OCI-LY3 (cell line): ENCODE measurements at regions not wholly inside any gene's neighbourhood (a gene's known extent, or its start where the extent isn't known, plus 50 kb on each side); places are given as distances from the start of the nearest gene placed in this dataset.

ENCODE experiments used
- EZH2phosphoT487 ChIP-seq: fragments of 200-600 bp; shearing (Covaris generic); IDR thresholded peaks from 2 replicates; pipeline ENCODE4 v1.6.1; 2018; ENCODE audit warnings: antibody characterized with exemption, mixed run types, low read depth
- TF ChIP-seq, protein P1 (sequence below): fragments of 200-600, 300-600 bp; sonication (generic); IDR thresholded peaks from 2 replicates; pipeline ENCODE4 v1.5.1; 2014; ENCODE audit warnings: antibody characterized with exemption, low read length, low read depth

GRCh38 chr6:113018351-113019151 lies 671.4 kb downstream of the RFPL4B start:
- TF ChIP-seq, protein P1, sequence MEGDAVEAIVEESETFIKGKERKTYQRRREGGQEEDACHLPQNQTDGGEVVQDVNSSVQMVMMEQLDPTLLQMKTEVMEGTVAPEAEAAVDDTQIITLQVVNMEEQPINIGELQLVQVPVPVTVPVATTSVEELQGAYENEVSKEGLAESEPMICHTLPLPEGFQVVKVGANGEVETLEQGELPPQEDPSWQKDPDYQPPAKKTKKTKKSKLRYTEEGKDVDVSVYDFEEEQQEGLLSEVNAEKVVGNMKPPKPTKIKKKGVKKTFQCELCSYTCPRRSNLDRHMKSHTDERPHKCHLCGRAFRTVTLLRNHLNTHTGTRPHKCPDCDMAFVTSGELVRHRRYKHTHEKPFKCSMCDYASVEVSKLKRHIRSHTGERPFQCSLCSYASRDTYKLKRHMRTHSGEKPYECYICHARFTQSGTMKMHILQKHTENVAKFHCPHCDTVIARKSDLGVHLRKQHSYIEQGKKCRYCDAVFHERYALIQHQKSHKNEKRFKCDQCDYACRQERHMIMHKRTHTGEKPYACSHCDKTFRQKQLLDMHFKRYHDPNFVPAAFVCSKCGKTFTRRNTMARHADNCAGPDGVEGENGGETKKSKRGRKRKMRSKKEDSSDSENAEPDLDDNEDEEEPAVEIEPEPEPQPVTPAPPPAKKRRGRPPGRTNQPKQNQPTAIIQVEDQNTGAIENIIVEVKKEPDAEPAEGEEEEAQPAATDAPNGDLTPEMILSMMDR = no peak
- TF ChIP-seq EZH2phosphoT487 = no peak
